Cardiac fibroblast (primary cell): ENCODE measurements at regions not wholly inside any gene's neighbourhood (a gene's known extent, or its start where the extent isn't known, plus 50 kb on each side); places are given as distances from the start of the nearest gene placed in this dataset.

Experiments used
- DNase-seq, 2 donors: peaks; one replicate each; pipeline versions ENCODE4 v3.0.0 to v3.0.0-alpha.2; 2010; ENCODE audit warnings: low read depth in 2 of 2
- H3K4me3 ChIP-seq, 2 donors: replicated peaks in 1 of 2; 1 replicate in 1 of 2; 2 replicates in 1 of 2; pipeline ENCODE4 v1.5.1; 2011; ENCODE audit warnings: low read depth in 2 of 2, low read length in 2 of 2, mild to moderate bottlenecking in 2 of 2, moderate library complexity in 1 of 2
- CTCF ChIP-seq: IDR thresholded peaks from one replicate; pipeline ENCODE4 v1.5.1; 2011; ENCODE audit warnings: low read depth, mild to moderate bottlenecking, low read length, inconsistent platforms

GRCh38 chr3:165553371-165553770 is 283.9 kb downstream of the BCHE start:
- H3K4me3 ChIP-seq = no peak overlapping the region
- no peak for DNase-seq
- no peak for TF ChIP-seq CTCF

- no peak for TF ChIP-seq CTCF
- DNase-seq = no peak
- no peak overlapping the region for H3K4me3 ChIP-seq
These were observed 287.6 kb downstream of the BCHE start for GRCh38 chr3:165549665-165550064.

GRCh38 chr3:165549037-165549436 is 288.2 kb downstream of the BCHE start:
- no peak for DNase-seq
- no peak for TF ChIP-seq CTCF
- H3K4me3 ChIP-seq = no peak overlapping the region

- TF ChIP-seq CTCF = no peak
- H3K4me3 ChIP-seq = no peak overlapping the region
- no peak for DNase-seq
These were observed 292.2 kb downstream of the BCHE start for GRCh38 chr3:165545059-165545458.

GRCh38 chr3:165544432-165544831 is 292.8 kb downstream of the BCHE start:
- DNase-seq = no peak
- no peak for TF ChIP-seq CTCF
- H3K4me3 ChIP-seq = no peak overlapping the region

- no peak overlapping the region for H3K4me3 ChIP-seq
- no peak for DNase-seq
- TF ChIP-seq CTCF = no peak
These were observed 299.1 kb downstream of the BCHE start for GRCh38 chr3:165538166-165538565.

GRCh38 chr3:165532851-165533250 is 304.4 kb downstream of the BCHE start:
- TF ChIP-seq CTCF = no peak
- no peak for DNase-seq

More at GRCh38 chr3:165532851-165533250, 304.4 kb downstream of the BCHE start:
- H3K4me3 ChIP-seq = no peak overlapping the region
